Stimulated activated CD4-positive, alpha-beta T cell treated with anti-CD3 and anti-CD28 coated beads, Interleukin-2, amount 100 ng/mL, for 24 hours (primary cell): ENCODE measurements at regions not wholly inside any gene's neighbourhood (a gene's known extent, or its start where the extent isn't known, plus 50 kb on each side); places are given as distances from the start of the nearest gene placed in this dataset.
"Not testable (repeated sequence)": the region's sequence is repeated elsewhere in the genome, so short reads cannot be mapped to it uniquely, and the experiment has no call there.

Experiments
- DNase-seq, 2 donors: peaks; one replicate each; pipeline ENCODE4 v3.0.0-alpha.2; 2020

DNA sequence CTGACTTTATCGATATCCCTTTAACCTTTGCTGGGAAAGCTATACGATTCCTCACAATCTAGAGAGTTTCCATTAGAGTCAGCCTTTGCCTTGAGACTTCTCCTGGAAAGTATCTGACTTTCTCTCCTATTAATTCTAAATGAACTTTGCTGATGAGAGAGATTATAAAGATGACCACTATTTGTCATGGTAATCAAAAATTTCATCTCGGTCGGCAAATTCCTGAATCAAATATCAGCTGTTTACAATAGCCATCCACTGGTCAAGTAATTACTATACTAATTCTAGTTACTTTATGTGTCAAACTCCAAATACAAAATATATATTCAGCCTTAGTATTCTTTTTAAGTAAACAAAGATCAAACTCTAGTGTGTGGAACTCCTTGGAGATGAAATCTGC lies 164.4 kb upstream of the ITGA1 start:
- DNase-seq: no peak

DNA sequence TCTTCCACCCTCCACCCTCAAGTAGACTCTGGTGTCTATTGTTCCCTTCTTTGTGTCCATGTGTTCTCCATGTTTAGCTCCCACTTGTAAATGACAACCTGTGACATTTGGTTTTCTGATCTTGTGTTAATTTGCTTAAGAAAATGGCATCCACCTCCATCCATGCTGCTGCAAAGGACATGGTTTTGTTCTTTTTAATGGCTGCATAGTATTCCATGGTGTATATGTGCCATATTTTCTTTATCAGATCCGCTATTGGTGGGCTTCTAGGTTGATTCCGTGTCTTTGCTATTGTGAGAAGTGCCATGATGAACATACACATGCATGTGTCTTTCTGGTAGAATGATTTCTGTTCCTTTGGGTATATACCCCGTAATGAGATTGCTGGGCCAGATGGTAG lies 163.4 kb upstream of the ITGA1 start:
- DNase-seq: no peak

DNA sequence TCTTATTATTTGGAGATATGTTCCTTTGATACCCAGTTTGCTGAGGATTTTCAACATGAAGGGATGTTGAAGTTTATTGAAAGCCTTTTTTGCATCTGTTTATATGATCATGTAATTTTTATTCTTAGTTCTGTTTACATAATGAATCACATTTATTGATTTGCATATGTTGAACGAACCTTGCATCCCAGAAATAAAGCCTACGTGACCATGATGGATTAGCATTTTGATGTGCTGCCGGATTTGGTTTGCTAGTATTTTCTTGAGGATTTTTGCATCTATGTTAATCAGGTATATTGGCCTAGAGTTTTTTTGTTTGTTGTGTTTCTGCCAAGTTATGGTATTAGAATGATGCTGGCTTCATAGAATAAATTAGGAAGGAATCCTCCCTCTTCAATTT lies 161.4 kb upstream of the ITGA1 start:
- DNase-seq: no peak

DNA sequence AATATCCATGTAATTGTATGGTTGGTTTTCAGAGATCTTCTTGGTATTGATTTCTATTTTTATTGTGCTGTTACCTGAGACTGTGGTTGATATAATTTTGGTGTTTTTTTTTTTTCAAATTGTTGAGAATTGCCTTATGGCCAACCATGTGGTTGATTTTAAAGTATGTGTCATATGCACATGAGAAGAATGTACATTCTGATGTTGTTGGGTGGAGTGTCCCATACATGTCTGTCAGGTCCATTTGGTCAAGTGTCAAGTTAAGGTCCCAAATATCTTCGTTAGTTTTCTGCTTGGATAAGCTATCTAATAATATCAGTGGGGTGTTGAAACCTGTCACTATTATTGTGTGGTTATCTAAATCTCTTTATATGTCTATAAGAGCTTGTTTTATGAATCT lies 160.0 kb upstream of the ITGA1 start:
- no peak for DNase-seq

DNA sequence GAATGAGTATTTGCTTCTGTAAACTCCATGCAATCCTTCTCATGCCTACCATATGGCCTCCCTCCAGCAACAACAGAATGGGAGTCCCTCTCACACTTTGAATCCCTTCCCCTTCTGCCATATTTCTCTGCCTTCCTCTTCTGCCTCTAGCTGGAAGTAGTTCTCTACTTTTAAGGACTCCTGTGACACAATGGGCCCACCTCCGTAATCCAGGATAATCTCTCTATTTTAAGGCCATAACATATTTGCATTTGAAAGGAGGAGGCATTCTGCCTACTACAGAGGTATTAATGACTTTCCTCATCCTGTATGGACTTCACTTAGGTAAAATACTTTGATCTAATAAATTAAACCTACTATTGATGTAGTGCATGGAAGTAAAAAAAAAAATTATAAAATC lies 155.4 kb upstream of the ITGA1 start:
- DNase-seq: no peak

DNA sequence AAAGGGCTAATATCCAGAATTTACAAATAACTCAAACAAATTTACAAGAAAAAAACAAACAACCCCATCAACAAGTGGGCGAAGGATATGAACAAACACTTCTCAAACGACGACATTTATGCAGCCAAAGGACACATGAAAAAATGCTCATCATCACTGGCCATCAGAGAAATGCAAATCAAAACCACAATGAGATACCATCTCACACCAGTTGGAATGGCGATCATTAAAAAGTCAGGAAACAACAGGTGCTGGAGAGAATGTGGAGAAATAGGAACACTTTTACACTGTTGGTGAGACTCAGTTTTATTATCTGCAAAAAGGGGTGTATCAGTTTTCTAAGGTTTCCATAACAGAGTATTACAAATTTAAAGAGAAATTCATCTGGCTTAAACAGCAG lies 153.5 kb upstream of the ITGA1 start:
- DNase-seq: not testable (repeated sequence)

DNA sequence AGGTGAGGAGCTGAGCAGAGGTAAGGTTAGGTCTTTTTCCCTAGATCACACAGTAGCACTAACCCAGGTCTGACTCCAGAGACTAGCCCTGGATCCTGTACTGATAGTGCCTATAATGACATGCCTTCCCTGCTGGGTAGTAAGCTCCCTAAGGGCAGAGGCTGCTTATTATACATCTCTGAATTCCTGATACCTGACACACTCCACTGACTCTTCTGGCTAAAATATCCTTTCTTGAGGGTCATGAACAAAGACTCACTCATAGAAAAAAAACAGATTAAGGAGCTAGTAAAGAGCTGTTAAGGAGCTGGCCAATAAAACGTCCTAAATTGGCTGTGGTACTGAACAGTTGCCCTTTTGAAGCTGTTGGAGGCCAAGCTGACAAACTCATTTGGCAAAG lies 149.0 kb upstream of the ITGA1 start:
- DNase-seq: no peak

DNA sequence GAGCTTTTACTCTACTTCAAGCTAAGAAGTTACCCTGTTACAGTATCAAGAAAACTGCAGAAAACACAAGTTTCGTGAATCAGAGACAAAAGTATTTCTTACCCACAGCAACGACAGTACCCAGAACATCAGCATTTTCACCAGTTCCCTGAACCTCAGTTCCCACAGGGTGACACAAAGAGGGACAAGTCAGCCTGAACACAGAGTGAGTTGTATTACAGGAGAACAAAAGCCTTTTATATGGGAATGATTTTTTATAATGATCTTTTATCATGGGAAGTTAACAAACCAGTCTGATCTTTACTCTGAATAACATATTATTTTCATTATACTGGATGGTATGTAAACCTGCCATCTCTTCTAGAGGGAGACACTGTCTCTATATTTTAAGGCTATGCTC lies 139.0 kb upstream of the ITGA1 start:
- DNase-seq: no peak

DNA sequence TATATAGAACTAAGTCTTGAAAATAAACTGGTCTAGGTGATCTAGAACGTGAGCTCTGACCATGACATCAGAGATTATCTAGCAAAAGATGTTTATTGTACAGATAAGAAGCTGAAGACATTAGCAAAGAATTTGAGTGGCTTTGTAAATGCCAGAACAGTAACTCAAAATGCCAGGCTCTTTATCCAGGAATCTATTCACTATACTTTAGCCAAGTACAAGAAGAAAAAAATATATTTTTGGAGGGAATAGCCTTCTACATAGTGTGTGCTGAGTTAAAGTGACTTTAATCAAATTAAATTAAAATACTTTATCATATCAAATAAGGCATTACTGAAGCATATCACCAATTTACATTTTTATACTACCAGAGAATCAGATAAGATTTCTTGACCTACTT lies 132.6 kb upstream of the ITGA1 start:
- DNase-seq: no peak

DNA sequence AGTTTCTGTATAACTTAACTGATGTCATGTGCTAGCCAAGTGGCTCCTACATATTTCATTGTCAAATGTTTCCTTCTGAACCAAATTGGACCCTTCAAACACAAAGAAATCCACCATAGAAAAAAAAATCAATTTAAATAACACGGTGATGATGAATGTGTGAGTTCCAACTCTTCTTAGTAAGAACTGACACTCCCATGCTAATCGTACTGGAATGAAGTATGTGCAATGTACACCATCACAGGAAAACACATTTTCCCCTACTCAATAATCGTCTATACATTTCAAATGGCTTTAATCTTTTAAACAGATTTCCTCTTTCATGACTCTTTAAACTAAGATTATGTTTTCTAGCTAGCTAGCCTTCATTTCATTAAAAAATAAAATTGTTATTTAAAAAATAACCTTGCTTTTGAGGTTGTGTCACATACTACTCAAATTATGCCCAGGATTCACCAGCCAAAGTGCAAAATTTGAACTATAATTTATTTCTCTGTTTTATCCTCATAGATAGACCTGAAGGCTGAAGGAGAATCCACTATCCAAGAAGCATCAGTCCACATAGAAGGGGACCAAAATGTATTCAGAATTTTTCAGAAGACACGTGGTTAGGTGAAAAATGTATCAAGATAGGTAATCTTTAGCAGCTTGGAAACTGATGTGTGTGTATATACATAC lies 131.0 kb upstream of the ITGA1 start:
- no peak for DNase-seq

DNA sequence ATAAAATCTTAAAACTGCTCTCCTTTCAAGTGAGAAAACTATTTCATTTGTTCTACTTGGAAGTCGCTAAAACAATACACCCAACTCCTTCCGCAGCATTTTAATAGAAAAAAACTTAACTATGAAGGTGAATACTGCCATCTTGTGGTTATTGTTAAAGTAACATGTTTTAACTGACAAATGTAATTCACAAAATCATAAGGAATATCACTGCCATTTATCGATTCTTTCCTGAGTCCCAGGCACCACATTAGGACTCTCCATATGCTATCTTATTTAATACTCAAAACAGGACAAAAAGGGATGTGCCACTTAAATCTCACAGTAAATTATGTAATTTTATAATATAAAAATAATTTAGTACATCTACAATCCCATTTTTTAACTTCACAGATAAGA lies 130.5 kb upstream of the ITGA1 start:
- DNase-seq: no peak

DNA sequence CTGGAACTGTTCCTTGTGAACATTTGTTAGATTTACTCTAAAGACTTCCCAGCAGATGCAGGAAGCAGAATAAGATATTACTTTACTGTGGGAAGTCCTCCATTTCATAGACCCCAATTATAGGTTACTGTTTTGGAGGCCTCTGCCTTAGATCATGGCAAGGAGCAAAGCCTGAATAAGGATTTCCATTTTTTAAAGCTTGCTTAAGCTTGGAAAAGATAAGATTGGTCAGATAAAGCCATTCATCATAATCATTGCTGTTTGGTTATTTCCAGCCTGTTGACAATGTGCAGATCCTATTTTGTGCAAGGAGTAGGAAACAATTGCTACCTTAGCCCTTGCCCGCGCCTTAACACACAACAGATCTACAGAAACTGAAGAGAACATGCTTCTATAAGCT lies 129.5 kb upstream of the ITGA1 start:
- no peak for DNase-seq

DNA sequence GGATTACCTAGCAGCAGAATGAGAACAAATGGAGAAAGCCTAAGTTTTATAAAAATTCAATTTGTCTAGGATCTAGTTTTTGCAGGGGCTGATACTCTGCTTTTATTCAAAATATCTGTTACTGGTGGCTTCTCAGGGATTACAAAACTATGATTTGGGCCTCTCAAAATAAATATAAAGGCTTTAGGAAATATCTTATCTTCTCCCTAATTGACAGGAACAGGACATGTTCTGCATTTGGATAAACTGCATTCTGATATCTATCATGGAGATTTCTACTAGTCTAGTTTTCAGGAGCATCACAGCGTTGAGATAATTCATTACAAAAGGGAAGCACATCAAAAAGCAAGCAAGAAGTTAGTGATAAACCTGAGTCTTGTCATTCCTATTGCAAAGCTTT lies 127.1 kb upstream of the ITGA1 start:
- no peak for DNase-seq

DNA sequence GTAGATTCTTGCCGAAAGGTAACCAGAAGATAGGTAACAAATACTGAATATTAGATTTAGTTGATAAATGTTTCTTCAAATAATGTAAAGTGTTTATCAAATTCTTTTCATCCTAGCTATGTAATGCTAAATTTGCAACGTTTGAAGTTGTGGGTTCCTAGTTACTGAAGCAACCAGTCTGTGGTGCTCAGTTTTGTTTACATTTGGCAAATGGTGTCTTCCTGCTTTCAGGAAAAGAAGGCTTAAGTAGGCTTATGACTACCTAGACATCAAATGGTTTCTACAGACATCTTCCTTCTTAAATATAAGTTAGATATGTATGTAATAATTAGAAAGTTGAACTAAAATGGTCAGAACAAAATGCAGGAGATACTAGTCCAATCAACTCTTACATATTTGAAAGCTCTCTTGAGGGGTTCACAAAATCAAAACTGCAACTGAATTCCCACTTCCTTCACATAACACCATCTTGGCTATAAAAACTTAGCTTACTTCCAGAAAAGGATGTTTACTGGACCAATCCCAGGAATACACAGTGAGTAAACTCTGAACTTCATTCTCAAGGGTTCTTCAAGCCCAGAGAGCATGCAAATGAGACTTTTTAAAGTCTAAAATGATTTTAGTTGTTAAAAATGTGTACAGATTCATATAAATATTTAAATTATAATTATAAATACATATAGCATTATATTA lies 125.7 kb upstream of the ITGA1 start:
- DNase-seq: no peak

DNA sequence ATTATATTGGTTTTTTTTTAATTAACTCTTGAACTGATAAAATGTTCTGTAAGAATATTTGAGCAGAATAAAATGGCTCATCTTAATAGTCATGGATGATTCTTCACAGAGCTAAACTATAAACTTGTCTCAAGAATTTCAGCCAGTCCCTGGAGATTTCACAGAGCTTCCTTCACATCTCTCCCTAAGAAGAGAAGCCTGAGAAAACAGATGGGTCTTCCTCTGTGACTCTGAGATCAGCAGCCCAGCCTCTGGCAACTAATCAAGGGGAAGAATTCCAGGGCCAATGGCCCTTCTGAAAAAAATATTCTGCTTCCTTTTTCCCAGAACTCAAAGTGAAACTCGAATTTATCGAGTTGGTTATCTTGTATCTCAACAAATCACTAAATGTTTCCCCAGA lies 122.2 kb upstream of the ITGA1 start:
- no peak for DNase-seq

DNA sequence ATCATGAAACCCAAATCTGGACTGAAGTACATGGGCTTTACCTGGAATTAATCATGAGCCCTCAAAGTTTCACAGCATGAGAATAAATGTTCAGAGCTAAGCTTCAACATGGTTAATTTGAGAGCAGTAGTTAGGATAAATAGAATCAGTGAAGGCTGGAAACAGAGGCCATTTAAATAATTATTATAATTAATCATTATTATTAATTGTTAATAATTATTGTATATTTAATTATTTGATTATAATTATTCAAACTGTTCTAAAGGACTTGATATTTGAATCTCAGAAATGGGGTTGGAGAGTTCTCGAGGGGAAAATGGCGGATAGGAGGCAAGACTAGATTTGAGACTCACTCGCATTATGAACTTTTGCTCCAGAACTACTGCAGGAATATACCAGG lies 119.6 kb upstream of the ITGA1 start:
- no peak for DNase-seq

DNA sequence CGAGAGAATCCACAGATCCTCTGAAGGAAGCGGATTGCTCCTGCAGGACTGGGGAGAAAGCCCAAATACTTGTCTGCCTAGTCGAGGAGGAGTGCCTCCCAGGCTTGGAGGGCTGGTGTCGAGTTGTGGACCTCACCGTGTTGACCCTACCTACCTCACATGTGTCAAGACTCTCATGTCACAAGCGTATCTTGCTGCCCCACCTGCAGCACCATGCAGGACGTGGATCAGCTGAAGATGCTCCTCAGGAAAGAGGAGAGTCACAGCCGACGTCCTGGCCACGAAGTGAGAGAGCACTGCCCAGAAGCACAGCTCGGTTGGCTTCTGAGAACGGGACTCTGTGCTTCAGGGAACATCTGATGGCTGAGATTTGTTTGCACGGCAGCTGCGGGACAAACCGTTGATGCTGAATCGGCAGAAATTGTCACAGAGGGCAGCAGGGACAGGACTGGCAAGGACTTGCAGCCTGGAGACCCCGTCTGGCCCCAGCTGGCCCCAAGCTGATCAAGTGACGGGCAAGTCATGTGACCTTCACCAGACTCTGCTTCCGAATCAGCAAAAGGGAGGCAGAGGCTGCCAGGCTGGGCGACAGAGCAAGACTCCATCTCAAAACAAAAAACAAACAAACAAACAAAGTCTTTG lies 119.1 kb upstream of the ITGA1 start:
- DNase-seq: no peak

DNA sequence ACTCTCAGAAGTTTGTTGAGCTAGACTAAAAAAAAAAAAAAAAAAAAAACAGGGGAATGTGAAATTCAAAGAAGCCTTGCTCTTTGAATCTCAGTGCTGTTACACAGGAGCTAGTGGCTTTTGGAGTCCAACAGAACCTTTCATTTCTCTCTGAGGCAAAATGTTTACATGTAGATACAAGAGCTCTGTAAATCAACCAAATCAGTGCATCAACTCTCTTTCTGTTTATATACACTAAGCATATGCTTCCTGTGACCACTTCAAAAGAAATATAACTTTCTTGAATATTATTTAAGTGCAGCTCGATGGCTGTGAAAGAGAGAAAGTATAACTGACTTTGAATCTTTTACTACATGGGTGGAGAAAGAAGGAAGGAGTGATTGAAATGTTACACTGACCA lies 115.3 kb upstream of the ITGA1 start:
- no peak for DNase-seq

DNA sequence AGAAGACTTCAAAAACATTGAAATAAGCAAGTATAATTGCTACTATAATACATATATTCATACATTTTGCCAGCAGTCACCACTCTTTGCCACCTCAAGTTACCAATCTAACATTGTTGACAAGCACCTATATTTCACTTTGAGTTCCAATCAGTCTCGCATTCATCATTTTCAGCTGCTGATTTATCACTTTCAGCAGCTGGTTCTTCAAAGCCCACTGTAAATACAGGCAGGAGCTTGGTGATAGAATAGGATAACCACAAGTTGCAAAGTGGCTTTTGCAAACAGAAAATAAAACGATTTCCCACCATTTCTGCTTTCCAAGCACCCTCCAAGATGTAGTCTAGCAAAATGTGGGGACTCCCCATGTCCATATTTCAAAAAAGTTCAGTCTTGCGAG lies 114.2 kb upstream of the ITGA1 start:
- DNase-seq: no peak

DNA sequence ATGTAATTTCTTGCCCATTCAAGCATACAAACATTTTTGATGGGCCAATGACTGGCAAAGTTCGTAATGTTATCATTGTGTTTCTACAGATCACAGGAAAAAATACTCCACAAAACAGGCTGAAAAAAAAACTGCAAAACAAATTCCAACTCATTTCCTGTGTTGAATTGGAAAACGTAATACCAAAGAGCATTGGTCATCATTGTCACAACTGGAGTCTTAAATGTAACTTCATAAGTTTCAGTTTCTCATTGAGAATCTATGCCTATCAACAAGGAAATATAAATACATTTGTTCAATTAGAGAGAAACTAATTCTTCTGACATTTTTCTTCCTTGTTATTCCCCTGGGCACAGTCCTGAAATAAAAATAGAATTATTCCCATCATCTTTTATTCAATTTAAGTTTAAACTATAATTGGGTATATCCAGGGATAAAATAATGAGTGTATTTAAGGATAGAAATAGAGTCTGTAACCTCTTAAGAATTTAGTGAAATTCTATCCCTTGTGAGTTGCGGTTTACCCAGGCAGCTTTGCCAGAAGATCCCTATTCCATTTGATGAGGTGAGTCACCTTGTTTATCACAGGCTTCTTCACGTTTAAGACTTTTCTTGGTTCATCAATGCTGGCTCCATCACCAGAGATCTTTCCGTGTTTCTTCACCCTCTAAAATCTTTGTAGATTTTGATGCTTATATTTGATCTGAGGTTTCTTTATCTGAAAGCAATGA lies 112.7 kb upstream of the ITGA1 start:
- DNase-seq: no peak

DNA sequence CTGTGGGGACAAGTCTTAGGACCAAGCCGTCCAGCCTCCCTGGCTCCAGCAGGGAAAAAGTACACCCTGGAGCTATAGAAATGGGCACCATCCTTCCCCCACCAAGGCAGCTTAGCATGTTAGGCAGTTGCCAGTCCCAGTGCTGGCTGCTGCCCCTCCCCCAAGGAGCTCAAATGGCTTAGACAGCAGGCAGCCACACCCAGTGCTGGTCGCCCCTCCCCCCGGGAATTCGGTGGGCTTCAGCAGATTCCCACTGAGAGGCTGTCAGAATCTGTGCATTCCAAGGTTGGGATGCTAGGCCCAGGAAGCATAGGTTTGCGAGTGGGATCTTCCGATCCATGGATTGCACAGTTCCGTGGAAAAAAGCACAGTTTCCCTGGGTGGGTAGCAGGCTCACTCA lies 105.2 kb upstream of the ITGA1 start:
- no peak for DNase-seq

DNA sequence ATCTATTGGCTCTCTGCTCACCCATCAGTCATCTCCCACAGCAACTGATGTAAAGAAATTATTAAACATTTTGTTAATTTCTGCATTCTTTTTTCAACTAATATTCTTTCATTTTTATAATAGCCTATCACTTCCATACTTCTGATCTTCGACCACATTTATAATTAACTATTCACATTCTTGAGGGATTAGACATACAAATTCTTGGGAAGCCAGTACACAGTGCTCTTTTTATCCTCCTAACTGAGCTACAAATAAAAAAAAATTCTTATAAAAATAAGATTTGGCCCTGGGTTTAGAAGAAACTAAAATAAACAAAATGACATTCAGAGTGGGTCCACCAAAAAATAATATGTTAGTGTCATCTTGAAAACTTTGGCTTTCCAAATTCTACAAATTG lies 103.7 kb upstream of the ITGA1 start:
- DNase-seq: no peak

DNA sequence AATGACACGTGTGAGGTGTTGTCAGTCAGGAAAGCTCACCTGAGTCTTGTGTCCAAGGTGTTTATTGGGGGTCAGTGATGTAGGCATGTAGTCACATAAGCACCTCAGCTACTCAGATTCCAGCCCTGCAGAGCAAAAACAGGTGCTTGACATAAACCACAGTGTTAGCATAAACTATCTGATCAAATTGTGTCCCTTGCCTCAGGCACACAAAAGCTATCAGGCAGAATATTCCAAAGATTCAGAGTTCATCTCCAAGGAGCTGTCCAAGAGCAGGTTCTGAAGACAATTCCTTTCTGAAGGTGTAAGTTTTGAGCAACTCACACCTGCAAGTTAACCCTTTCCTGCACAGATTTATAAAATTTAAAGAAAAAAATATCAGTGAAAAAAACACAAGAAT lies 102.2 kb upstream of the ITGA1 start:
- DNase-seq: no peak

DNA sequence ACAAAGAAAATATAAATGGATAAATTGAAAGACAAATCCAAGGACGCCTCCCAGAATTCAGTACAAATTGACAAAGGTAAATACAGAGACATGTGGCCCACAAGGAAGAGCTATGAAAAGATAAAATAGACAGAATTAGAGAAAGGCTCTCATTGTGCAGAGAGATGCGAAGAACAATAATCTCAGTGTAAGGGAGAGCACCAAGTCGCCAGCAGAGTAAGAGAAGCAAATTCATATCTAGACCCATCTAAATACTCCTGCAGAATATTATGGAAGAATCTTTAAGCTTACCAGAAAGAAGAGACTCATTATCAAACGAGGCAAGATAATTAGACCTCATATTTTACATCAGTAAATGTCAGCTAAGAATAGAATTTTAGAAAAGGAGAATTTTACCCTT lies 101.7 kb upstream of the ITGA1 start:
- DNase-seq: no peak
